Hepatocyte (in vitro differentiated cells): ENCODE measurements at regions not wholly inside any gene's neighbourhood (a gene's known extent, or its start where the extent isn't known, plus 50 kb on each side); places are given as distances from the start of the nearest gene placed in this dataset.

Experiments
- DNase-seq: peaks from one replicate; pipeline ENCODE4 v3.0.0-alpha.2; 2016; ENCODE audit warnings: low spot score
- H2AFZ ChIP-seq: fragments of 200-600 bp; sonication (generic); 2 replicates; pipeline ENCODE4 v1.6.0; 2016; ENCODE audit warnings: antibody characterized with exemption, mild to moderate bottlenecking
- H3K27ac ChIP-seq: fragments of 200-600 bp; sonication (generic); 2 replicates; pipeline ENCODE4 v1.5.1; 2016; ENCODE audit warnings: mild to moderate bottlenecking
- H3K27me3 ChIP-seq: fragments of 200-600 bp; sonication (generic); 2 replicates; pipeline ENCODE4 v1.6.1; 2016
- H3K36me3 ChIP-seq: fragments of 200-600 bp; sonication (generic); replicated peaks from 2 replicates; pipeline ENCODE4 v1.5.1; 2016; ENCODE audit warnings: low read depth; ENCODE audit not compliant: insufficient read depth
- H3K4me1 ChIP-seq: fragments of 200-600 bp; sonication (generic); 2 replicates; pipeline ENCODE4 v1.5.1; 2016; ENCODE audit warnings: mild to moderate bottlenecking, moderate library complexity; ENCODE audit not compliant: insufficient read depth
- H3K4me2 ChIP-seq: fragments of 200-600 bp; sonication (generic); 2 replicates; pipeline ENCODE4 v1.6.0; 2016
- H3K4me3 ChIP-seq: fragments of 200-600 bp; sonication (generic); 2 replicates; pipeline ENCODE4 v1.5.1; 2016; ENCODE audit warnings: mild to moderate bottlenecking
- H3K79me2 ChIP-seq: fragments of 200-600 bp; sonication (generic); 2 replicates; pipeline ENCODE4 v1.6.0; 2017; ENCODE audit warnings: mild to moderate bottlenecking
- H3K9me2 ChIP-seq: fragments of 200-600 bp; sonication (generic); replicated peaks from 2 replicates; pipeline ENCODE4 v1.6.0; 2017; ENCODE audit warnings: mild to moderate bottlenecking; ENCODE audit not compliant: insufficient read depth
- H3K9me3 ChIP-seq: fragments of 200-600 bp; sonication (generic); 2 replicates; pipeline ENCODE4 v1.5.1; 2016; ENCODE audit warnings: low read depth, mild to moderate bottlenecking
- H4K20me1 ChIP-seq: fragments of 200-600 bp; sonication (generic); 2 replicates; pipeline ENCODE4 v1.6.0; 2016; ENCODE audit warnings: mild to moderate bottlenecking; ENCODE audit not compliant: insufficient read depth, poor library complexity, severe bottlenecking
- EZH2 ChIP-seq: fragments of 200-600 bp; sonication (generic); IDR thresholded peaks from 2 replicates; pipeline ENCODE4 v1.6.1; 2016; ENCODE audit warnings: antibody characterized with exemption, mild to moderate bottlenecking, borderline replicate concordance
- EZH2phosphoT487 ChIP-seq: fragments of 200-600 bp; sonication (generic); IDR thresholded peaks from one replicate; pipeline ENCODE4 v1.6.1; 2018; ENCODE audit warnings: antibody characterized with exemption, mild to moderate bottlenecking, low read depth, moderate library complexity; ENCODE audit not compliant: unreplicated experiment, severe bottlenecking
- WGBS: methylation state at CpG from one replicate; pipeline ENCODE4 v1.1.6; 2016; ENCODE audit warnings: low lambda C conversion rate; ENCODE audit errors: missing lambda C conversion rate; 5-methylcytosine and 5-hydroxymethylcytosine counted together
- TF ChIP-seq, protein P1 (sequence below): fragments of 200-600 bp; sonication (generic); IDR thresholded peaks from 2 replicates; pipeline ENCODE4 v1.5.1; 2016; ENCODE audit warnings: antibody characterized with exemption, mild to moderate bottlenecking; ENCODE audit not compliant: poor library complexity

- no peak overlapping the region for H2AFZ ChIP-seq
- no peaks in the 10 kb centered on the region for H3K27me3 ChIP-seq
- H3K4me2 ChIP-seq = no peak overlapping the region
- no peaks in the 10 kb centered on the region for H3K79me2 ChIP-seq
- no peak overlapping the region for H3K27ac ChIP-seq
- H4K20me1 ChIP-seq = no peaks in the 10 kb centered on the region
- peaks cover 7% of the 10 kb centered on the region for H3K4me1 ChIP-seq
- no peak overlapping the region for H3K4me3 ChIP-seq
- H3K36me3 ChIP-seq = no peaks in the 10 kb centered on the region
- no peaks in the 10 kb centered on the region for H3K9me3 ChIP-seq
- TF ChIP-seq EZH2phosphoT487 = no peak
- TF ChIP-seq, protein P1, sequence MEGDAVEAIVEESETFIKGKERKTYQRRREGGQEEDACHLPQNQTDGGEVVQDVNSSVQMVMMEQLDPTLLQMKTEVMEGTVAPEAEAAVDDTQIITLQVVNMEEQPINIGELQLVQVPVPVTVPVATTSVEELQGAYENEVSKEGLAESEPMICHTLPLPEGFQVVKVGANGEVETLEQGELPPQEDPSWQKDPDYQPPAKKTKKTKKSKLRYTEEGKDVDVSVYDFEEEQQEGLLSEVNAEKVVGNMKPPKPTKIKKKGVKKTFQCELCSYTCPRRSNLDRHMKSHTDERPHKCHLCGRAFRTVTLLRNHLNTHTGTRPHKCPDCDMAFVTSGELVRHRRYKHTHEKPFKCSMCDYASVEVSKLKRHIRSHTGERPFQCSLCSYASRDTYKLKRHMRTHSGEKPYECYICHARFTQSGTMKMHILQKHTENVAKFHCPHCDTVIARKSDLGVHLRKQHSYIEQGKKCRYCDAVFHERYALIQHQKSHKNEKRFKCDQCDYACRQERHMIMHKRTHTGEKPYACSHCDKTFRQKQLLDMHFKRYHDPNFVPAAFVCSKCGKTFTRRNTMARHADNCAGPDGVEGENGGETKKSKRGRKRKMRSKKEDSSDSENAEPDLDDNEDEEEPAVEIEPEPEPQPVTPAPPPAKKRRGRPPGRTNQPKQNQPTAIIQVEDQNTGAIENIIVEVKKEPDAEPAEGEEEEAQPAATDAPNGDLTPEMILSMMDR = no peak
- no peak for TF ChIP-seq EZH2
- 80% methylated on average over 1 of the region's 1 CpG for WGBS
- H3K9me2 ChIP-seq = no peaks in the 10 kb centered on the region
- DNase-seq = no peak
Observed at GRCh38 chr13:29936956-29937355, 86.5 kb upstream of the UBL3 start.

GRCh38 chr13:29936051-29936813 is 85.8 kb upstream of the UBL3 start:
- Histone ChIP-seq H3K9me2 (no peaks in the 10 kb centered on the region), H3K36me3 (no peaks in the 10 kb centered on the region), H3K79me2 (no peaks in the 10 kb centered on the region), H3K4me1 (peaks cover 7% of the 10 kb centered on the region), H3K4me2 (peak overlapping the region; percentile 41), H3K4me3 (no peak overlapping the region), H3K27ac (peak overlapping the region; percentile 39), H3K9me3 (no peaks in the 10 kb centered on the region), H4K20me1 (no peaks in the 10 kb centered on the region), H2AFZ (no peak overlapping the region), H3K27me3 (no peaks in the 10 kb centered on the region)
- WGBS = 55% methylated on average over 13 of the region's 13 CpGs
- no peak for TF ChIP-seq EZH2
- no peak for TF ChIP-seq EZH2phosphoT487
- TF ChIP-seq, protein P1 = no peak
- DNase-seq = no peak

GRCh38 chr13:29935309-29935981 is 85.0 kb upstream of the UBL3 start:
- H3K9me2 ChIP-seq = no peaks in the 10 kb centered on the region
- WGBS = 67% methylated on average over 6 of the region's 6 CpGs
- H4K20me1 ChIP-seq = no peaks in the 10 kb centered on the region
- H3K79me2 ChIP-seq = no peaks in the 10 kb centered on the region
- H3K9me3 ChIP-seq = no peaks in the 10 kb centered on the region
- H3K4me2 ChIP-seq = peak overlapping the region; percentile 41
- no peak overlapping the region for H2AFZ ChIP-seq
- peak overlapping the region; percentile 40 for H3K27ac ChIP-seq
- H3K4me1 ChIP-seq = peaks cover 7% of the 10 kb centered on the region
- TF ChIP-seq, protein P1 = no peak
- TF ChIP-seq EZH2phosphoT487 = no peak
- no peak for TF ChIP-seq EZH2
- H3K27me3 ChIP-seq = no peaks in the 10 kb centered on the region
- H3K4me3 ChIP-seq = no peak overlapping the region
- DNase-seq = no peak
- no peaks in the 10 kb centered on the region for H3K36me3 ChIP-seq
